GM19467 (cell line): ENCODE measurements at regions not wholly inside any gene's neighbourhood (a gene's known extent, or its start where the extent isn't known, plus 50 kb on each side); places are given as distances from the start of the nearest gene placed in this dataset.
"Not testable (repeated sequence)": the region's sequence is repeated elsewhere in the genome, so short reads cannot be mapped to it uniquely, and the experiment has no call there.

ENCODE experiments used
- ATAC-seq: cut with Tn5 transposase; IDR thresholded peaks from one replicate; pipeline ENCODE4 v1.9.1; 2021; ENCODE audit warnings: mild to moderate bottlenecking, moderate library complexity; ENCODE audit not compliant: unreplicated experiment

- no peak for ATAC-seq
These were observed 110.2 kb upstream of the CPHXL start for GRCh38 chr16:75836347-75837010.

- no peak for ATAC-seq
These were observed 111.0 kb upstream of the CPHXL start for GRCh38 chr16:75837264-75837663.

- no peak for ATAC-seq
These were observed 111.4 kb upstream of the CPHXL start for GRCh38 chr16:75837681-75838080.

GRCh38 chr16:75841517-75841916, 115.2 kb upstream of the CPHXL start:
- ATAC-seq: no peak

GRCh38 chr16:75847172-75847571, 120.9 kb upstream of the CPHXL start:
- ATAC-seq: no peak

GRCh38 chr16:75854152-75854551, 127.9 kb upstream of the CPHXL start:
- ATAC-seq: no peak

- no peak for ATAC-seq
These were observed 134.2 kb upstream of the CPHXL start for GRCh38 chr16:75860326-75861053.

GRCh38 chr16:75861311-75862097, 135.2 kb upstream of the CPHXL start:
- no peak for ATAC-seq

- no peak for ATAC-seq
These were observed 135.8 kb upstream of the CPHXL start for GRCh38 chr16:75862098-75862386.

GRCh38 chr16:75864243-75864642, 138.0 kb upstream of the CPHXL start:
- no peak for ATAC-seq

GRCh38 chr16:75865736-75866135, 139.4 kb upstream of the CPHXL start:
- ATAC-seq: no peak

- no peak for ATAC-seq
These were observed 142.6 kb upstream of the CPHXL start for GRCh38 chr16:75868636-75869632.

GRCh38 chr16:75881280-75881679, 155.0 kb upstream of the CPHXL start:
- ATAC-seq: not testable (repeated sequence)

GRCh38 chr16:75899163-75899562, 172.9 kb upstream of the CPHXL start:
- ATAC-seq: no peak

- no peak for ATAC-seq
These were observed 182.2 kb upstream of the CPHXL start for GRCh38 chr16:75908331-75909117.

GRCh38 chr16:75909746-75910145, 183.5 kb upstream of the CPHXL start:
- no peak for ATAC-seq

GRCh38 chr16:75911896-75912295, 185.6 kb upstream of the CPHXL start:
- ATAC-seq: no peak

GRCh38 chr16:75913958-75914357, 187.7 kb upstream of the CPHXL start:
- ATAC-seq: no peak

- no peak for ATAC-seq
These were observed 190.2 kb upstream of the CPHXL start for GRCh38 chr16:75916451-75916850.

GRCh38 chr16:75918109-75918508, 191.8 kb upstream of the CPHXL start:
- no peak for ATAC-seq
